Lower leg skin (tissue), 4 donors: ENCODE measurements at regions not wholly inside any gene's neighbourhood (a gene's known extent, or its start where the extent isn't known, plus 50 kb on each side); places are given as distances from the start of the nearest gene placed in this dataset.

Experiments used
- DNase-seq, 2 donors: peaks; one replicate each; pipeline ENCODE4 v3.0.0-alpha.2; 2019; ENCODE audit warnings: low spot score in 2 of 2
- H3K4me3 ChIP-seq: fragments of 200-600 bp; sonication (generic); 2 replicates; pipeline ENCODE4 v1.5.1; 2017; ENCODE audit warnings: mild to moderate bottlenecking, low read depth; ENCODE audit not compliant: poor library complexity, severe bottlenecking
- CTCF ChIP-seq, 3 donors: fragments of 450-650 bp; IDR thresholded peaks; one replicate each; pipeline ENCODE4 v1.5.1; 2016; ENCODE audit warnings: antibody characterized with exemption in 3 of 3, mild to moderate bottlenecking in 3 of 3, moderate library complexity in 2 of 3
- POLR2A ChIP-seq, 2 donors: fragments of 450-650 bp; IDR thresholded peaks; one replicate each; pipeline ENCODE4 v1.6.1; 2016 to 2017; ENCODE audit warnings: antibody characterized with exemption in 2 of 2, mild to moderate bottlenecking in 1 of 2, moderate library complexity in 1 of 2
- WGBS, 2 donors: methylation state at CpG; one replicate each; pipeline ENCODE4 v1.1.5; 2018; 5-methylcytosine and 5-hydroxymethylcytosine counted together
- intact Hi-C: fragments of 100-400 bp; cut with DNase I; formaldehyde crosslinking; loops from one replicate; pipeline ENCODE4 v1.15.0; 2023; ENCODE audit warnings: low total_unique reads

- WGBS, 2 donors, result 26 to 39% methylated on average over 4 of the region's 4 CpGs
- TF ChIP-seq POLR2A (IDR thresholded peaks at IDR 0.05), result no peak
- TF ChIP-seq CTCF (IDR thresholded peaks at IDR 0.05), result no peak
- no peak overlapping the region for H3K4me3 ChIP-seq
- intact Hi-C loops, result no loop called here
- no peak for DNase-seq
Measured at GRCh38 chr13:79628463-79628862, 147.5 kb downstream of the NDFIP2 start.

GRCh38 chr13:79626924-79627323, 146.0 kb downstream of the NDFIP2 start:
- intact Hi-C loops, result no loop called here
- 88 to 89% methylated on average over 6 of the region's 6 CpGs for WGBS, 2 donors
- TF ChIP-seq CTCF (IDR thresholded peaks at IDR 0.05), result no peak
- TF ChIP-seq POLR2A (IDR thresholded peaks at IDR 0.05), result no peak
- no peak for DNase-seq
- H3K4me3 ChIP-seq, result no peak overlapping the region

GRCh38 chr13:79625517-79625916, 144.6 kb downstream of the NDFIP2 start:
- H3K4me3 ChIP-seq, result no peak overlapping the region
- 68 to 83% methylated on average over 1 of the region's 1 CpG for WGBS, 2 donors
- intact Hi-C loops, result no loop called here
- DNase-seq, result no peak
- TF ChIP-seq POLR2A (IDR thresholded peaks at IDR 0.05), result no peak

- no peak for TF ChIP-seq POLR2A (IDR thresholded peaks at IDR 0.05)
- no peak for TF ChIP-seq CTCF (IDR thresholded peaks at IDR 0.05)
- WGBS, 2 donors, result 56 to 66% methylated on average over 2 of the region's 2 CpGs
- DNase-seq, result no peak
- H3K4me3 ChIP-seq, result no peak overlapping the region
- intact Hi-C loops, result no loop called here
Measured at GRCh38 chr13:79621902-79622301, 140.9 kb downstream of the NDFIP2 start.

- no peak for TF ChIP-seq CTCF (IDR thresholded peaks at IDR 0.05)
- TF ChIP-seq POLR2A (IDR thresholded peaks at IDR 0.05), result no peak
- no peak overlapping the region for H3K4me3 ChIP-seq
- 77 to 83% methylated on average over 1 of the region's 1 CpG for WGBS, 2 donors
- intact Hi-C loops, result no loop called here
- DNase-seq, result no peak
Measured at GRCh38 chr13:79621449-79621848, 140.5 kb downstream of the NDFIP2 start.

GRCh38 chr13:79614250-79614918, 133.4 kb downstream of the NDFIP2 start:
- TF ChIP-seq CTCF (IDR thresholded peaks at IDR 0.05) (no peak), POLR2A (IDR thresholded peaks at IDR 0.05) (no peak)
- DNase-seq, result no peak
- no peak overlapping the region for H3K4me3 ChIP-seq
- intact Hi-C loops, result no loop called here
